ENCODE measurements at regions not wholly inside any gene's neighbourhood (a gene's known extent, or its start where the extent isn't known, plus 50 kb on each side); places are given as distances from the start of the nearest gene placed in this dataset.
"Not testable (repeated sequence)": the region's sequence is repeated elsewhere in the genome, so short reads cannot be mapped to it uniquely, and the experiment has no call there.

- H3K4me3 ChIP-seq (ENCODE audit: low read depth, low read length) = not testable (repeated sequence)
These were observed 150.2 kb upstream of the PRSS12 start for GRCh38 chr4:118502967-118503366.

- not testable (repeated sequence) for H3K4me3 ChIP-seq (ENCODE audit: low read depth, low read length)
These were observed 152.1 kb upstream of the PRSS12 start for GRCh38 chr4:118504927-118505326.

GRCh38 chr4:118505491-118505890, 152.7 kb upstream of the PRSS12 start:
- H3K4me3 ChIP-seq (ENCODE audit: low read depth, low read length) = not testable (repeated sequence)

- H3K4me3 ChIP-seq (ENCODE audit: low read depth, low read length) = not testable (repeated sequence)
These were observed 160.1 kb upstream of the PRSS12 start for GRCh38 chr4:118512870-118513269.

GRCh38 chr4:118514332-118514731, 161.5 kb upstream of the PRSS12 start:
- not testable (repeated sequence) for H3K4me3 ChIP-seq (ENCODE audit: low read depth, low read length)

- not testable (repeated sequence) for H3K4me3 ChIP-seq (ENCODE audit: low read depth, low read length)
These were observed 163.3 kb upstream of the PRSS12 start for GRCh38 chr4:118516107-118516506.

- not testable (repeated sequence) for H3K4me3 ChIP-seq (ENCODE audit: low read depth, low read length)
These were observed 155.1 kb upstream of the METTL14 start for GRCh38 chr4:118530107-118530506.

- not testable (repeated sequence) for H3K4me3 ChIP-seq (ENCODE audit: low read depth, low read length)
These were observed 153.2 kb upstream of the METTL14 start for GRCh38 chr4:118531947-118532346.

GRCh38 chr4:118535788-118536187, 149.4 kb upstream of the METTL14 start:
- not testable (repeated sequence) for H3K4me3 ChIP-seq (ENCODE audit: low read depth, low read length)

GRCh38 chr4:118539412-118540077, 145.6 kb upstream of the METTL14 start:
- H3K4me3 ChIP-seq (ENCODE audit: low read depth, low read length) = not testable (repeated sequence)

- not testable (repeated sequence) for H3K4me3 ChIP-seq (ENCODE audit: low read depth, low read length)
These were observed 128.6 kb upstream of the METTL14 start for GRCh38 chr4:118556576-118556975.

- H3K4me3 ChIP-seq (ENCODE audit: low read depth, low read length) = no peak overlapping the region
These were observed 127.8 kb upstream of the METTL14 start for GRCh38 chr4:118557298-118557851.

- H3K4me3 ChIP-seq (ENCODE audit: low read depth, low read length) = not testable (repeated sequence)
These were observed 127.0 kb upstream of the METTL14 start for GRCh38 chr4:118558188-118558587.

GRCh38 chr4:118561559-118561958, 123.6 kb upstream of the METTL14 start:
- not testable (repeated sequence) for H3K4me3 ChIP-seq (ENCODE audit: low read depth, low read length)

- H3K4me3 ChIP-seq (ENCODE audit: low read depth, low read length) = not testable (repeated sequence)
These were observed 119.1 kb upstream of the METTL14 start for GRCh38 chr4:118566003-118566513.

GRCh38 chr4:118572991-118573390, 112.2 kb upstream of the METTL14 start:
- H3K4me3 ChIP-seq (ENCODE audit: low read depth, low read length) = not testable (repeated sequence)

GRCh38 chr4:118574251-118574913, 110.8 kb upstream of the METTL14 start:
- H3K4me3 ChIP-seq (ENCODE audit: low read depth, low read length) = not testable (repeated sequence)

GRCh38 chr4:118575057-118575456, 110.1 kb upstream of the METTL14 start:
- not testable (repeated sequence) for H3K4me3 ChIP-seq (ENCODE audit: low read depth, low read length)

GRCh38 chr4:118575726-118576125, 109.5 kb upstream of the METTL14 start:
- not testable (repeated sequence) for H3K4me3 ChIP-seq (ENCODE audit: low read depth, low read length)

- not testable (repeated sequence) for H3K4me3 ChIP-seq (ENCODE audit: low read depth, low read length)
These were observed 108.4 kb upstream of the METTL14 start for GRCh38 chr4:118576709-118577219.

GRCh38 chr4:118585015-118585414, 100.2 kb upstream of the METTL14 start:
- no peak overlapping the region for H3K4me3 ChIP-seq (ENCODE audit: low read depth, low read length)

GRCh38 chr4:118586357-118586790, 98.8 kb upstream of the METTL14 start:
- H3K4me3 ChIP-seq (ENCODE audit: low read depth, low read length) = no peak overlapping the region

Measured in iPS-11a (cell line).